ENCODE measurements at regions not wholly inside any gene's neighbourhood (a gene's known extent, or its start where the extent isn't known, plus 50 kb on each side); places are given as distances from the start of the nearest gene placed in this dataset.

DNA sequence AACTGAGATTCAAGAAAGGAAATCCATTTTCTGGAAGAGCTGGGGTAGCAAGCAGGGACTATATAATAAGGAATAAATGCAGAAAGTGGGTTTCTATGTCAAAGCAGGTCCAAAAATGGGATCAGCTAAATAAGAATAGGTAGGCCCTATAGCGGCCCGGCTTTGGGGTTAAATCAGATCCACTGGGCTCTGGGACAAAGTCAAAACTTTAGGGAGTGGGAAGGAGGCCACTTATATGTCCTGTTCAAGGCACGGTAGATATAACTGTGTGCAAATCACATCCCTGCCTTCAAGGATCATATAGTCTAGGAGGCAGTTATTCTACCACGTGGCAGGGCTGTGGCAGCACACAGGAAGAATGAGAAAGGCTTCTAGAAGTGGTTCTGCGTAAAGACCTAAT lies 191.4 kb upstream of the CDYL start (continued):
- TF ChIP-seq, protein P1, sequence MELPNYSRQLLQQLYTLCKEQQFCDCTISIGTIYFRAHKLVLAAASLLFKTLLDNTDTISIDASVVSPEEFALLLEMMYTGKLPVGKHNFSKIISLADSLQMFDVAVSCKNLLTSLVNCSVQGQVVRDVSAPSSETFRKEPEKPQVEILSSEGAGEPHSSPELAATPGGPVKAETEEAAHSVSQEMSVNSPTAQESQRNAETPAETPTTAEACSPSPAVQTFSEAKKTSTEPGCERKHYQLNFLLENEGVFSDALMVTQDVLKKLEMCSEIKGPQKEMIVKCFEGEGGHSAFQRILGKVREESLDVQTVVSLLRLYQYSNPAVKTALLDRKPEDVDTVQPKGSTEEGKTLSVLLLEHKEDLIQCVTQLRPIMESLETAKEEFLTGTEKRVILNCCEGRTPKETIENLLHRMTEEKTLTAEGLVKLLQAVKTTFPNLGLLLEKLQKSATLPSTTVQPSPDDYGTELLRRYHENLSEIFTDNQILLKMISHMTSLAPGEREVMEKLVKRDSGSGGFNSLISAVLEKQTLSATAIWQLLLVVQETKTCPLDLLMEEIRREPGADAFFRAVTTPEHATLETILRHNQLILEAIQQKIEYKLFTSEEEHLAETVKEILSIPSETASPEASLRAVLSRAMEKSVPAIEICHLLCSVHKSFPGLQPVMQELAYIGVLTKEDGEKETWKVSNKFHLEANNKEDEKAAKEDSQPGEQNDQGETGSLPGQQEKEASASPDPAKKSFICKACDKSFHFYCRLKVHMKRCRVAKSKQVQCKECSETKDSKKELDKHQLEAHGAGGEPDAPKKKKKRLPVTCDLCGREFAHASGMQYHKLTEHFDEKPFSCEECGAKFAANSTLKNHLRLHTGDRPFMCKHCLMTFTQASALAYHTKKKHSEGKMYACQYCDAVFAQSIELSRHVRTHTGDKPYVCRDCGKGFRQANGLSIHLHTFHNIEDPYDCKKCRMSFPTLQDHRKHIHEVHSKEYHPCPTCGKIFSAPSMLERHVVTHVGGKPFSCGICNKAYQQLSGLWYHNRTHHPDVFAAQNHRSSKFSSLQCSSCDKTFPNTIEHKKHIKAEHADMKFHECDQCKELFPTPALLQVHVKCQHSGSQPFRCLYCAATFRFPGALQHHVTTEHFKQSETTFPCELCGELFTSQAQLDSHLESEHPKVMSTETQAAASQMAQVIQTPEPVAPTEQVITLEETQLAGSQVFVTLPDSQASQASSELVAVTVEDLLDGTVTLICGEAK (IDR thresholded peaks at IDR 0.05) = no peak
- TF ChIP-seq, protein P1 (CRISPR knock-in tag; IDR thresholded peaks at IDR 0.05) = no peak
- TF ChIP-seq PHB (CRISPR knock-in tag; IDR thresholded peaks at IDR 0.05) = no peak
- TF ChIP-seq, protein P2, sequence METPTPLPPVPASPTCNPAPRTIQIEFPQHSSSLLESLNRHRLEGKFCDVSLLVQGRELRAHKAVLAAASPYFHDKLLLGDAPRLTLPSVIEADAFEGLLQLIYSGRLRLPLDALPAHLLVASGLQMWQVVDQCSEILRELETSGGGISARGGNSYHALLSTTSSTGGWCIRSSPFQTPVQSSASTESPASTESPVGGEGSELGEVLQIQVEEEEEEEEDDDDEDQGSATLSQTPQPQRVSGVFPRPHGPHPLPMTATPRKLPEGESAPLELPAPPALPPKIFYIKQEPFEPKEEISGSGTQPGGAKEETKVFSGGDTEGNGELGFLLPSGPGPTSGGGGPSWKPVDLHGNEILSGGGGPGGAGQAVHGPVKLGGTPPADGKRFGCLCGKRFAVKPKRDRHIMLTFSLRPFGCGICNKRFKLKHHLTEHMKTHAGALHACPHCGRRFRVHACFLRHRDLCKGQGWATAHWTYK (CRISPR knock-in tag; IDR thresholded peaks at IDR 0.05) = no peak
- TF ChIP-seq ZNF134 (CRISPR knock-in tag; conservative IDR thresholded peaks at IDR 0.05) = no peak
- no peak for TF ChIP-seq TRIM24 (IDR thresholded peaks at IDR 0.05)
- TF ChIP-seq ZNF707 (CRISPR knock-in tag; conservative IDR thresholded peaks at IDR 0.05) = no peak
- no peak for TF ChIP-seq GATAD2B (IDR thresholded peaks at IDR 0.05; ENCODE audit: borderline replicate concordance)

Data from K562 (cell line).